GM23248 (cell line): ENCODE measurements at regions not wholly inside any gene's neighbourhood (a gene's known extent, or its start where the extent isn't known, plus 50 kb on each side); places are given as distances from the start of the nearest gene placed in this dataset.

ENCODE experiments used
- EZH2 ChIP-seq: fragments of 200-600 bp; sonication (generic); IDR thresholded peaks from 2 replicates; pipeline ENCODE4 v1.6.1; 2018; ENCODE audit warnings: antibody characterized with exemption, mild to moderate bottlenecking; ENCODE audit not compliant: insufficient read depth, poor library complexity, severe bottlenecking
- EZH2phosphoT487 ChIP-seq: fragments of 200-600 bp; sonication (generic); IDR thresholded peaks from 2 replicates; pipeline ENCODE4 v1.6.1; 2018; ENCODE audit warnings: antibody characterized with exemption, moderate library complexity, mild to moderate bottlenecking, low read depth; ENCODE audit not compliant: insufficient read depth

DNA sequence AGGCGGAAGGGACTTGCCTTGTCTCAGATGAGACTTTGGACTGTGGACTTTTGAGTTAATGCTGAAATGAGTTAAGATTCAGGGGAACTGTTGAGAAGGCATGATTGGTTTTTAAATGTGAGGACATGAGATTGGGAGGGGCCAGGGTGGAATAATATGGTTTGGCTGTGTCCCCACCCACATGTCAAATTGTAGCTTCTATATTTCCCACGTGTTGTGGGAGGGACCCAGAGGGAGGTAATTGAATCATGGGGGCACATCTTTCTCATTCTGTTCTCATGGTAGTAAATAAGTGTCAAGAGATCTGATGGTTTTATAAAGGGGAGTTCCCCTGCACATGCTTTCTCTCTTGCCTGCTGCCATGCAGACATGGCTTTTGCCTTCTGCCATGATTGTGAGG, 89.2 kb downstream of the CGGBP1 start:
- TF ChIP-seq EZH2 (no peak), EZH2phosphoT487 (no peak)
